GM21528 (cell line): ENCODE measurements at regions not wholly inside any gene's neighbourhood (a gene's known extent, or its start where the extent isn't known, plus 50 kb on each side); places are given as distances from the start of the nearest gene placed in this dataset.

Experiments
- ATAC-seq: cut with Tn5 transposase; IDR thresholded peaks from one replicate; pipeline ENCODE4 v1.9.1; 2021; ENCODE audit warnings: mild to moderate bottlenecking, moderate library complexity; ENCODE audit not compliant: unreplicated experiment, low FRiP score

DNA sequence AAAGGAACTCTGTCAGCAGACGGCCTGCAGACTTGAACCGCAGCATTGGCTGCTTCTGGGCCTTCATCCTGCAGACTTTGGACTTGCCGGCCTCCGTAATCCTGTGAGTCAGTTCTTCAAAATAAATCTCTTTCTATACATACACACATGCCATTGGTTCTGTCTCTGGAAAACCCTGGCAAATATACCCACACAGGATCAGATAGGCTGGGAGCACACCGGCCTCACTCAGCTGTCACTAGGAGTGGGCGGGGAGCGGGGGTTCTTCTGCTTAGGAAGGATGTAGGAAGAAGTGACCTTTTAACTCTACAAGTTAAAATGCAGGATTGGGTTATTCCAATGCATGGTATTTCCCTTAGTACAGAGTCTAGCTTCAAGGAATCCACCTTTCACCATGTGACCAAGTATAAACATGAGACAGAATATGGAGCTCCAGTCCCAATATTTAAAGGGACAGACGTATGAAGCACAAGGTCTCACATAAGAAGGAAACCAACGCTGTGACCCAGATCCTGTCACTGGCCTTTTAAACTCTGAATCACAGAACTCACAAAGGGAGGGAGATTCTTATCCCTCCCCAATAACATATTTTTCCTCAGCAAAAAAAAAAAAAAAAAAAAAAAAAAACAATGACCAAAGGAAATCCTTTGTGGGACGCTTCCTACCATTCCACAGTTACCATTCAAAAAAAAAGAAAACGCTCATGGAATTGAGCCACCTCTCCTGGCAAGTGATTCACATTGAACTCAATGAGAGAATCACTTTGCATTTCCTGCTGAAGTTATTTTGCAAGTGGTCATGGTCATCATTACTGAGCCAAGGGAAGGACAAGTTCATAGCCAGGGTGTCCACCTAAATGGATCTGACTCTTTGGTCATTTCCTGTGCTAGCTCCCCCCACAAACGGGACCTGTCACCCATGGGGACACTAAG is 352.9 kb downstream of the FOXO1 start:
- no peak for ATAC-seq

DNA sequence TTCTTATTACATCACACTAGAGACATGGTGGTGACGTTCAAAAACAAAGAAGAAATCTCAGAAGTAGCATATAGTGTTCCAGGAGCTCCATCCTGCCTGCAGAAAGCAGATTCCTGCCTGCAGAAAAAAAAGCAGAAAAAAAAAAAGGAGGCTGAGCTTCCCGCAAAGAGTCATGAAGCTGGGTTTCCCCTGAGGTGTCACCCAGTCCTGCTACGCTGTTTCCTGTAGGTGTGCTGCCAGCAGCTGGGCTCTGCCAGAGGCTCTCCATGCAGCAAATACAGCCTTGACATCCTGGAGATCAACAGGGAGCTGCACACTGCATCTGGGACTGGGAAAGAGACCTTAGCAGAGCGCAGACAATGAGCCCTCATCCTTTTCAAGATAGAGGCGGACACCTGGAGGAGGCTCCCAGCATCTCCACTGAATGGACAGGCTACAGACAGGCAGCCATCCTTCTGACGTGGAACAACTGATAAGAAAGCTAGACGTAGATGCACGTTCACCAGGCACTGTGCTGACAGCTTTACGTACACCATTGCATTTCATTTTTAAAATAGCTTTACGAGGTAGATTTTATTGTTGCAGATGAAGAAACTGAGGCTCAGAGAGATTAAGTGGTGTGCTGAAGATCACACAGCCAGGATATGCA is 350.9 kb downstream of the FOXO1 start:
- ATAC-seq = no peak

DNA sequence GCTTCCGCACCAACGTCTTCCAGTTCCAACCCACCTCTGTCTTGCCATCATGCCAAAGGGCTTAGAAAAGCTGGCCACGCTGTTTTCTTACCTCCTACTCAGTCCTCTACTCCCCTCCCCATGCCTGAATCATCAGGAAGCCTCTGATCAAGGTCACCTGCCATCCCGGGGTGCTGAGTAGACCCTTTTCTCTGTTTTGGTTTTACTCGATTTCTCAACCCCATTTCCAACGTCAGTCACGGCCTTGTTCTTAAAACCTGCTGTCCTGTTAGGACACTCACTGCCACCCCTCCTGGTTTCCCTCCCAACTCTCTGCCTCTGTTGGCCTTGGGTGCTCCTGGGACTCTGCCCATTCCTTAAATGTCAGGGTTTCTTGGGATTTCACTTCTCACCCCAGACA is 350.1 kb downstream of the FOXO1 start:
- no peak for ATAC-seq

DNA sequence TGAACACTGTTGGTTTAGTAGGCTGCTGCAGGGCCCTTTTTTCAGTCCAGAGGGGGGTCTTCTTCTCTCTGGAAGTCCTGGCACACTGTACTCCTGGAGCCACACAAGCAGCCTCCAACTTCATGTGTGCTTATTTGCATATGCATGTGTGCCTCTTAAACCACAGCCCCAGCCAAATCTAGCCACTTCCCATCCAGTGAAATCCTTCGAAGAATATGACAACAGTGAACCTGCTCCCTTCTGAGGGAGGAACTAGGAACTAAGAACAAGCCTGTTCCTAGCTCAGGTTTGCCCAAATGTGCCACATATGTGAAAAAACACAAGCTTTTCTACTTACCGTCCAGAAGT is 348.5 kb downstream of the FOXO1 start:
- no peak for ATAC-seq

DNA sequence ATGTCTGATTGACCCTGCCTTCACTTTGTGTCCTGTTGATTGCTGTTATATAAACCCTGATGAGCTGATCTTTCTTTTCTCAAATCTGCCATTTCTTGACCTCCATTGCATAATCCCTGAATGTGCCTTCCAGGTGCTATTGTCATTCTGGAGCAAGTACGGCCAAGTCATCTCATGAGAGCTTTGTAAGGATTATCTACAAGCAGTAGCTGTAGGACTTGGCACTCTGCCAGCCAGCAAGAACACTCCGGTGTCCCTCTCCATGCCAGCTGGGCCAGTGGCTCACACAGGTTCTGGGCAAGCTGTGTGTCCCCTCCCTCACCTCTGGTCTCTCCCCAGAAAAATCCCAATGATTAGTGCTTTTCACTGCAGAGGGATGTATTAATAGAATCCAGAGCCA is 348.1 kb downstream of the FOXO1 start:
- no peak for ATAC-seq

DNA sequence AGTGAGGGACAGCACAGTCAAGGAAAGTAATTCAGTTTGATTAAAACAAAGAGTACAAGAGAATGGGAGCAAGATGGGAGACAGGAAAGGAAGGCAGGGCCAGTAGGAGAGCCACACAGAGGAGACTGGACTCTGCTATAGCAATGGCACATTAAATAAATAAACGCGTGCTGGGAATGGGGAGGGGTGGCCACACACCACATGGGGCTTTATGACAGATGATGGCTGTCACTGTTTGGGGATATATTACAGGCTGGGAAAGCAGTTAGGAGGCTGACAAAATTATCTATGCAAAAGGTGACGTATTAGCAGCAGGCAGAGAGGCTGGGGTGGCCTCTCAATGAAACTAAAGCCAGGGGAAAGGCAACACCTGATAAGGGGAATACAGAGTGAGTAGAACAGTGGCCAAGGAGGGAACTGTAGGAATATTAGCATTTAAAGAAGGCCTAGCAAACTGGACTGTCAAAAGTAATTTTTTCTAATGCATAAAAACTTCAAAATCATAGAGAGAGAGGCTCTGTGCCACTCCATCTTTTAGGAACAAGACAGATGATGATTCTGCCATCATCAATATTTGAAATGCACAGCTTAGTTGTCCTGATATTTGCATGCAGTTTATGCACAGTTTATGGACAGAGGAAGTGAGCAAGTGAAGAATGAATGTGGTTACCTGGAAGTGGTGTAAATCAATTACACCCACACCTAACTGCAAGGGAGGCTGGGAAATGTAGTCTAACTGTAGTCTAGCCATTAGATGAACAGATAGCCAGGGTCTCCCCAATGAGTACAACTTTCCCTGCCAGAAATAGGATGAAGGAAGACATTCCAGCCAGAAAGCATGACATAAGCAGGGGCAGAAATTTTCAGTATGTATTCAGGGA is 346.5 kb downstream of the FOXO1 start:
- no peak for ATAC-seq

DNA sequence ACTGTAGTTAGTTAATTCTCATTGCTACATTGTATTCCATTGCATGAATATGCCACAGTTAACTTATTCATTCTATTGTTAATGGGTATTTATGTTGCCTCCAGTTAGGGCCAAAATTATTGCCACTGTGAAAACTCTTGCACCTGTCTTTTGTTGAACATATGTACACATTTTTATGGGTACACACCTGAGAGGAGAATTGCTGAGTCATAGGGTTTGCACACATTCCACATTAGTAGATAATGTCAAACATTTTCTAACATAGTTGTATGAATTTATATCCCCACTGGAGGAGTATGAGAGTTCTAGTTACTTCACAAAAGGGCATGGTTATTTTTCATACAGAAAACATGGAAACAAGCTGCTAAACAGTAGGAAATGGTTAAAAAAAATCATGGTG is 338.4 kb downstream of the FOXO1 start:
- no peak for ATAC-seq

DNA sequence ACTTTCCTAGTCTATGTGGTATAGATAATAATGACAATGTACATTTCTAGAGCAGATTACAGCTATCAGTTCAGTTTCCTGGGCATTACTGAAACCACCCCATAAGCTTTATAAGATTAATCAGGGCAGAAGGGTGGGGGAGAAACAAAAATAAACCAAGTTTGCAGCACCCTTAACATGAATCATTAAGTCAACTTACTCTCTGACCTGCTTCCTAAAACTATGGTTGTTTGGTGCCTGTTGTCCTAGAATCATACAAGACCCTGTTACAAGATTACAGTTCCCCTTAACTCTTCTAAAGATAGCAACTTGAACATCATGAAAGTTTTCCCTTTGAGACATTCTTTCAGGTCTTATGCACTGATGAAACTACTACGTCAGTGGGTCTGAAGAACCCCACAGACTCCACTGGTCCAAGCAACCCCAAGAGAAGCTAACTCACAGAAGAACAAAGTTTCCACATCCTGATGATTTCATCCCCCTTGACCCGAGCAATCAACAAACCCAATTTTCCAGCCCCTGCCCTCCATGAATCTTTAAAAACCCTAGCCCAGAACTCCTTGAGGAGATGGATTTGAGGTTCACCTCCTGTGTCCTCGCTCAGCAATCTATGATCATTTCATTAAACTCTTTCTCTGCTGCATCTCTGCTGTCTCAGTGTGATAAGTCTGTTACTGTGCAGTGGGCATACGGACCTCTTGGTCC is 336.5 kb downstream of the FOXO1 start:
- ATAC-seq = no peak

DNA sequence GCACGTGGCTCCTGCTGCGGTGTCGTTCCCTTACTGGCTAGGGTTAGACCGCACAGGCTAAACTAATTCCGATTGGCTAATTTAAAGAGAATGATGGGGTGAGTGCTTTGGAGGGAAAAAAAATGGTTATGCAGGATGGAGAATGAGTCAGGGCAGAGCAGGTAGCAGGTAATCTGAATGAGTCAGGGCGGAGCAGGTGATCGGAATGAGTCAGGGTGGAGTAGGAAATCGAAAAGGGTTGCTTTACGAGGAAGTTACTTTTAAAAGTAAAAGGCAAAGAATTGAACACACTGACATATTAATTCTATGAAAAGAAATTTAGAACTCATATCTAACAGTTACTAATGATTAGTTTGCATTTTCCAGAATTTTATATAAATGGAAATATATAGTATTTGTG is 335.5 kb downstream of the FOXO1 start:
- no peak for ATAC-seq

DNA sequence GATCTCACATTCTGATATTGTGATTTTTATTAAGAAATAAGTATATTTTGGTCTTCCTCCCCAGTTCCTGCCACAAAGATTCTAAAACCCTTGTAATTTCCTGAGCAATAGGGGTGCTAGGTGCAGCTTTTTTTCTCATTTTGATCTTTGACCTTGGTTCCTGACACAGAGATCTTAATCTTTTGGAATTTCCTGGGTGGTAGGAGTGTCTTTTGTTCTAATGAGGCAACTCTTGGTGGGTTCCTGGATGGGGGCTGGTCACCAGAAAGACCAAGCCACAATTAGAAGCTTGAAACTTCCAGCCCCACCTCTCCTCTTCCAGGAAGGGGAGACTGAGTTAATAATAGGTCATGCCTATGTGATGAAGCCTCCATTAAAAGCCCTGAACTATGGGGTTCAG is 334.6 kb downstream of the FOXO1 start:
- no peak for ATAC-seq

DNA sequence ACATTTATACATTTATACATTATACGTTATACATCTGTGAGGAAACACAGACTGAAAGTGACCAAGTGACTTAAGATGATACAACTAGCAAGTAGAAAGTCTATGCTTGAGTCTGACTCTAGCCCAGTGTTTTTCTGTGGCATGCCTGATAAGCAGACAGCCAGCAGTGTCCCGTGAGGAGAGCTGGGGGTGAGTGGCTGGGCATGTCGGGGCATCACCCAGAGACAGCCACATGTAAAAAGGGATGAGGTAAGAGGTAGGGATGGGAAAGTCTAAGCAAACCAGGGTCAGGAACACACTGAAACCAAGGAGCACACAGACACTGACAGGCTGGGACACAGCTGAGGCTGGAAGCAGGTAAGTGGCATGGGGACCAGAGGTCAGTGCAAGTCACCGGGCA is 333.2 kb downstream of the FOXO1 start:
- no peak for ATAC-seq

DNA sequence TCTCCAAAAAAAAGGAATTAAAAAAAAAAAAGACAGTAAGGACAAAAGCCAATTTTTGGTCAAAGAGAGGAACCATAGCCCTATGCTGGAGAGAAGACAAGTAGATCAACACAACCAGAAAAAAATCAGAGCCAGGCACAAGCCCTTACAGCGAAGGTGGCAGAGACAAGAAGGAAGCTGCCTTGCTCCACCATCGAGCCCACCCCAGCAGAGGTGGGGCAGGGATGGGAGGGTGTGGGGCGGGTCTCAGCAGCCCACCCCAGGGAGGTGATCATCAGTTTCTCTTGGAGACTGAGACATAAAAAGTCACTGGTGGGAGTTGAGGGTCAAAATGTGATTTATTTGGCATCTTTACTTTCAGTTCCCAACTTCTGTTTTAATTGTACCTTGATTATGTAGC is 332.4 kb downstream of the FOXO1 start:
- ATAC-seq = no peak

DNA sequence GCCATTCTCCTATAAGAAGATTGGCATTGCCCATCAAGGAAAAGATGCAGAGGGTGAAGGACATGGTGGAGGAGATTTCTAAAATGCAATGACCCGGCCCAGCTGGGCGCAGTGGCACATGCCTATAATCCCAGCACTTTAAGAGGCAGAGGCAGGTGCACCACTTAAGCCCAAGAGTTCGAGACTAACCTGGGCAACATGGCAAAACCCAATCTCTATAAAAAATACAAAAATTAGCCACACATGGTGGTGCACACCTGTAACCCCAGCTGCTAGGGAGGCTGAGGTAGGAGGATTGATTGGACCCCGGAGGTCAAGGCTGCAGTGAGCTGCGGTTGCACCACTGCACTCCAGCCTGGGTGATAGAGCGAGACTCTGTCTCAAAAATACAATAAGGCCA is 331.8 kb downstream of the FOXO1 start:
- no peak for ATAC-seq

DNA sequence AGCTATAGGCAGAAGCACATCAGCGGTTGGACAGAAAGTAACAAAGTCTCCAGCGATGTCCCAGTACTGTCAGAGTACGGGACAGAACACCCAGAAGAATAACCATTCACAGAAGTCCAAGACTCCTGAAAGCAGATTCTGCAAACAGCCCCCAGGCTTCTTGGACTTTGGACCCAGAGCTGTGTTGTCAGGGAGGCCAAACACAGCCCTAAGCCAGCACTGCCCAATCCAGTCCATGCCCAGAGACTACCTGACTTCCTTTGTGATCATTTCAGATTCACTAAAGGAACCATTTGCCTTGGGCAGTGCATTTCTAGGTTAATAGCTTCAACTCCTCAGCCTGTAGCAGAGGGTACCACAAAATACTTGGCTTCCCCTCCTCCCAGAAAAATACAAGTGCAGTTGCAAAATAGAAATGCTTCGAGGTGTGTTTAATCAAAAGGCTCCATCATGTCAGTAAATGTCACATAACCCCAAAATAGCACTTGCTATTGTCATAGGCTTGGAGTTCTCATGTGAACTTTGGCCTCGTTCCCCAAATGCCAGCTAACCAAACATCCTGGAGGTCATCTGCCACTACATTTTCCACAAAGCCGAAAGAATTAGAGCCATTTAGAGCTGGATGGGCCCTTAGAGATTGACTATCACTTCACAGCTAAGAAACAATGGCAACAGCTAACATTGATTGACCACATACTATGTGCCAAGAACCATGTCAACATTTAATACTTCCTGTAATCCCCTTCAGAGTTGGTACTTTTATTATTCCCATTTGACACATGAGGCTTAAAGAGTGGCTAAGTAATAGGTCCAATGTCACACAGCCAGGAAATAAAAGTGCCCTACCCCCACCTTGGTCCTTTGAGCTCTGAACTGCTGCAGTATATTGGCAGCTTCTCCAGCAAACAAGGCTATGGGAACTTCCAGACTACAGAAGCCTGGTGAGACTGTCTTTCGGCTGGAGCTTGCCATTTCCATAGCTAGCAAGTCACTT is 329.9 kb downstream of the FOXO1 start:
- ATAC-seq = no peak

DNA sequence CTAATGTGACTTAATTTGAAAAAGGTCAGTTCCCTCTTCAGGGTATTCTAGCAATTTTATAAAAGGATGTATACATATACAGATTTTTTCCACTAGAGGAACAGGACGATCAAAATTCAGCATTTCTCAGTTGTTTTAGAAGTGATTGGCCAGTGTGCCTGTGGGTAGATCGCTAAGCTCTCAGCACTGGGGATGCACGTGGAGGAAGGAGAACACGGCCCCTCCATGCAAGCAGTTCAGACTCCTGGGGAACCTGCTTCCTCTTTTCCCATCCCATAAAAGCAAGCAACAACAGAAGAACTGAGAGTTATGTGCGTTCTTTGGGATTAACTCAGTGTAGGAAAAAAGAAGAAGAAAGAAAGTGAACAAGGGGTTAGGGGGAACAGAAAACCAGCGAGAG is 328.8 kb downstream of the FOXO1 start:
- no peak for ATAC-seq

DNA sequence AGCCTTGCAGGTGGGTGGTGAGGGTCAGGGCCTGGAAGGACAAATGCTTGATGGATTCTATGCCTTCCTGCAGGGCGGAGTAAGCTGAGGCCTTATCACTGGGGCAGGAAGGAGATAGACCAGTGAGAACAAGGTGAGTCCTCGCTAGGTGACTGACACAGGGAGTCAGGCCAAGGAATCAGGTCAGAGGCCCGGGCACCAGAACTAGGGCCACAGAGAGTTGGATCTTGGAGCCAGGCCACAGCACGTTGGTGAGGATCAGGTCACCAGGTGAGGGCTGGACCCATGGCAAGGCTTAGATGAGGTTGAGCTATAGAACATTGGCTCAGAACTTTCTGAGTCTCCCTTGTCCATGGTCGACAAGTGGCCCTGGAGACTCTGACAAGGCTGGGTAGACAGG is 328.2 kb downstream of the FOXO1 start:
- no peak for ATAC-seq

DNA sequence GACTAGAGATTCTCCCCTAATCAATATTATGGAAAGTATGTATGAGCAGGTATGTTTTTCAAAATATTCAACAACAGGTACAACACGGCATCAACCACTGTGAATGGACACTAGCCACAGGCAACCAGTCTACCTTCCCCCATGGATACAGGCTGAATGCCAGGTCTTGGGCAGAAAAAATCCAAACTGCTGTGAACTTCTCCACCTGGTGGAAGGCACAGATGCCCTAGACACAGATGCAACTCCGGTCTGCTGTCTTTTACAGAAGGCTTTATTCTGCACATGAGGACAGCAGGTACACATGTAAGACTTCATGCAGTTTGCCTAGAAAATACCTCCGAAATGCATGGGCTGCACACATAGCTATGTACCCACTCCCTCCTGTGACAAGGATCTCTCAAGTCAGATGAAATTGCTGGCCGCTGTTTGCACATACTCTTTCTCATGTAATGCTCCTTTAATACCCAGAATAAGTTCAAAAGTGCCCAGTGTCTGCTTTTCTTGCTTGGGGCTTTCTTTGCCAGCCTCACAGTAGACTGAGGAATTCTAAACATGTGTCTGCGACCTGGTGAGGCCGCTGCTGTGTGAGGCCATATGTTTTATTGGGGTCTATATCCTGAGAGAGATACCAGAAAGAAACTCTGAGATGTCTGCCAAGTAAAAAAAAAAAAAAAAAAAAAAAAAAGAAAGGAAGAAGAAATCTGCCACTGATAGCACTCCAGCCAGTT is 325.9 kb downstream of the FOXO1 start:
- ATAC-seq = no peak

DNA sequence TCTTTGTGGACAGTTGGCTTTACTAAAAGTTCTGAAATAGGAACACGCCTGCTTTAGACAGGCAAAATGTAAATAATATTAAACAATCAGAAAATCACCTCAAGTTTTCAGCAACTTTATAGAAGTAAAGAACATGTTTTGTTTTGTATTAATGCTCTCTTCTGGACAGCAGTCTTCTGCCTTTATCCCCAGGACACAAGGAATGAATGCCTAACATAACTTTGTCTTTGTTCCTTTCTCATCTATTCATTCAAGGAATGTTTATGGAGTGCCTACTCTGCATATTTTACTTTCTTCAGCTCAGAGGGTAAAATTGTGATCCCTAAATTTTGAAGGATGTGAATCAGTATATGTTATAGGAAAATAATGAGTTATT is 325.4 kb downstream of the FOXO1 start:
- no peak for ATAC-seq

DNA sequence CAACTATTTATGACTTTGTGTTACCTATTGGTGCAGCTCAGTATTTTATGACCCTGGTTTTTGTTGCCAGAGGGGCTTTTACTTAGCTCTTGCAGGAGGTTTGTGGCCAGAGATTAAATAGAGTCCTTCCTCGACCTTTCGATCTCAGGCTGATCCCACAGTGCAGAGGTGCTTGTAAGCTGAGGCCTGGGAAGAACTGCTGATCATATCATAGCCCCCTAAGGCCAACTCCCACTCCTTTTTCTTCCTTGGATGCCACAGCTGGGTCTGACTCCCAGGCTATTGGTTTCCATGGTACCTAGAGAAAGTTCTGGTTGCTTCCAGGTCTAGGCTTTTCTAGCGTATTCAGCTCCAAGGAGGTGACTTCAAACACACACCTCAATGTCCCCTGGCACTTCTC is 324.9 kb downstream of the FOXO1 start:
- no peak for ATAC-seq
